ENCODE measurements at regions not wholly inside any gene's neighbourhood (a gene's known extent, or its start where the extent isn't known, plus 50 kb on each side); places are given as distances from the start of the nearest gene placed in this dataset.

DNA sequence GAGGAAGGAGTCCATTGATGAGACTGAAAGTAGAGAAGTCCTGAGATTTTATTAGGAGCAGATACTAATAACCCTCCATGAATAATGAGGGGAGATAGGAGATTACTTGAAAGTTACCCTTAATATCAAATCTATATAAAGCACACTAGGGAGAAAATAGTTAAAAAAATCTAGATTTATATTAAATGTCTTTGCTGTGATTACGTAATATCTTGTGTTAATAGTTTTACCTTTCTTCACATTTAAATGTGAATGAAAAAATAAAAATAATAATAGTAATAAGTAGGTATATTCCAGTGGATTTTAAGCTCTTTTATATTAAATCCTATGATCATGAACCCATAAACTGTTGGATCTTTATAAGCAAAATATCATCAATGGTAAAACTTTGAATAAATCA is 267.3 kb upstream of the SYT10 start:
- Histone ChIP-seq H3K9ac (ENCODE audit: extremely low read depth, low read length, poor library complexity, severe bottlenecking) (no peak overlapping the region), H3K27me3 (ENCODE audit: control insufficient read depth, insufficient read depth, low read length, poor library complexity, severe bottlenecking) (peaks cover 13% of the 10 kb centered on the region), H3K4me1 (ENCODE audit: control insufficient read depth, insufficient read depth, low read length) (no peaks in the 10 kb centered on the region), H3K27ac (ENCODE audit: low read depth, low read length) (no peak overlapping the region), H3K36me3 (ENCODE audit: control insufficient read depth, insufficient read depth, low read length) (no peaks in the 10 kb centered on the region), H3K9me3 (ENCODE audit: control insufficient read depth, low read length) (no peaks in the 10 kb centered on the region), H3K4me3 (ENCODE audit: low read length) (no peak overlapping the region)
- TF ChIP-seq, protein P1, sequence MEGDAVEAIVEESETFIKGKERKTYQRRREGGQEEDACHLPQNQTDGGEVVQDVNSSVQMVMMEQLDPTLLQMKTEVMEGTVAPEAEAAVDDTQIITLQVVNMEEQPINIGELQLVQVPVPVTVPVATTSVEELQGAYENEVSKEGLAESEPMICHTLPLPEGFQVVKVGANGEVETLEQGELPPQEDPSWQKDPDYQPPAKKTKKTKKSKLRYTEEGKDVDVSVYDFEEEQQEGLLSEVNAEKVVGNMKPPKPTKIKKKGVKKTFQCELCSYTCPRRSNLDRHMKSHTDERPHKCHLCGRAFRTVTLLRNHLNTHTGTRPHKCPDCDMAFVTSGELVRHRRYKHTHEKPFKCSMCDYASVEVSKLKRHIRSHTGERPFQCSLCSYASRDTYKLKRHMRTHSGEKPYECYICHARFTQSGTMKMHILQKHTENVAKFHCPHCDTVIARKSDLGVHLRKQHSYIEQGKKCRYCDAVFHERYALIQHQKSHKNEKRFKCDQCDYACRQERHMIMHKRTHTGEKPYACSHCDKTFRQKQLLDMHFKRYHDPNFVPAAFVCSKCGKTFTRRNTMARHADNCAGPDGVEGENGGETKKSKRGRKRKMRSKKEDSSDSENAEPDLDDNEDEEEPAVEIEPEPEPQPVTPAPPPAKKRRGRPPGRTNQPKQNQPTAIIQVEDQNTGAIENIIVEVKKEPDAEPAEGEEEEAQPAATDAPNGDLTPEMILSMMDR (conservative IDR thresholded peaks at IDR 0.05) = no peak
- no CpG with 5 or more reads among the region's 1 CpG for WGBS, 2 experiments (ENCODE audit: insufficient coverage in 1 of 2, insufficient read length in 1 of 2)
- H3K27ac Mint-ChIP-seq = no peak overlapping the region
- no peaks in the 10 kb centered on the region for H3K9me3 Mint-ChIP-seq
- H3K4me3 Mint-ChIP-seq = no peak overlapping the region
- no peak for DNase-seq
- H3K27me3 Mint-ChIP-seq (ENCODE audit: insufficient read depth) = peaks cover 9% of the 10 kb centered on the region
- no peaks in the 10 kb centered on the region for H3K4me1 Mint-ChIP-seq
- H3K36me3 Mint-ChIP-seq (ENCODE audit: low read depth) = no peaks in the 10 kb centered on the region

- Histone ChIP-seq H3K4me3 (ENCODE audit: low read length) (no peak overlapping the region), H3K9ac (ENCODE audit: extremely low read depth, low read length, poor library complexity, severe bottlenecking) (no peak overlapping the region), H3K36me3 (ENCODE audit: control insufficient read depth, insufficient read depth, low read length) (no peaks in the 10 kb centered on the region), H3K9me3 (ENCODE audit: control insufficient read depth, low read length) (no peaks in the 10 kb centered on the region), H3K4me1 (ENCODE audit: control insufficient read depth, insufficient read depth, low read length) (no peaks in the 10 kb centered on the region), H3K27ac (ENCODE audit: low read depth, low read length) (no peak overlapping the region), H3K27me3 (ENCODE audit: control insufficient read depth, insufficient read depth, low read length, poor library complexity, severe bottlenecking) (peaks cover 13% of the 10 kb centered on the region)
- no peak overlapping the region for H3K4me3 Mint-ChIP-seq
- H3K36me3 Mint-ChIP-seq (ENCODE audit: low read depth) = no peaks in the 10 kb centered on the region
- 83 to 98% methylated on average over 1 to 3 of the region's 3 CpGs for WGBS, 2 experiments (ENCODE audit: insufficient coverage in 1 of 2, insufficient read length in 1 of 2)
- TF ChIP-seq, protein P1 (conservative IDR thresholded peaks at IDR 0.05) = no peak
- H3K27ac Mint-ChIP-seq = no peak overlapping the region
- no peaks in the 10 kb centered on the region for H3K9me3 Mint-ChIP-seq
- no peaks in the 10 kb centered on the region for H3K4me1 Mint-ChIP-seq
- H3K27me3 Mint-ChIP-seq (ENCODE audit: insufficient read depth) = peaks cover 9% of the 10 kb centered on the region
- no peak for DNase-seq
Observed at GRCh38 chr12:33708935-33709334, 269.3 kb upstream of the SYT10 start.

GRCh38 chr12:33710548-33710947 is 270.9 kb upstream of the SYT10 start:
- Histone ChIP-seq H3K4me1 (ENCODE audit: control insufficient read depth, insufficient read depth, low read length) (no peaks in the 10 kb centered on the region), H3K27ac (ENCODE audit: low read depth, low read length) (no peak overlapping the region), H3K36me3 (ENCODE audit: control insufficient read depth, insufficient read depth, low read length) (no peaks in the 10 kb centered on the region), H3K9me3 (ENCODE audit: control insufficient read depth, low read length) (no peaks in the 10 kb centered on the region), H3K4me3 (ENCODE audit: low read length) (no peak overlapping the region), H3K9ac (ENCODE audit: extremely low read depth, low read length, poor library complexity, severe bottlenecking) (no peak overlapping the region), H3K27me3 (ENCODE audit: control insufficient read depth, insufficient read depth, low read length, poor library complexity, severe bottlenecking) (peaks cover 13% of the 10 kb centered on the region)
- no peaks in the 10 kb centered on the region for H3K4me1 Mint-ChIP-seq
- TF ChIP-seq, protein P1 (conservative IDR thresholded peaks at IDR 0.05) = no peak
- 92 to 100% methylated on average over 1 of the region's 2 CpGs for WGBS, 2 experiments (ENCODE audit: insufficient coverage in 1 of 2, insufficient read length in 1 of 2)
- no peak for DNase-seq
- H3K9me3 Mint-ChIP-seq = no peaks in the 10 kb centered on the region
- no peak overlapping the region for H3K4me3 Mint-ChIP-seq
- H3K27ac Mint-ChIP-seq = no peak overlapping the region
- no peaks in the 10 kb centered on the region for H3K36me3 Mint-ChIP-seq (ENCODE audit: low read depth)
- peaks cover 9% of the 10 kb centered on the region for H3K27me3 Mint-ChIP-seq (ENCODE audit: insufficient read depth)
